Endothelial cell of umbilical vein (primary cell): ENCODE measurements at regions not wholly inside any gene's neighbourhood (a gene's known extent, or its start where the extent isn't known, plus 50 kb on each side); places are given as distances from the start of the nearest gene placed in this dataset.

Experiments
- BruUV-seq: library from RNA; stranded (reverse); fragments of 400-500 nt; replicated peaks from 2 replicates; lab custom pipeline; 2021; lab: Mats Ljungman, UMichigan
- CTCF ChIA-PET: fragments of 300-600, 350-600 bp; sonication (Branson Sonifier 250); formaldehyde crosslinking; loops from one replicate; lab custom pipeline; 2021; ENCODE audit warnings: antibody characterized with exemption, inconsistent platforms; lab: Charles Lee
- POLR2A ChIA-PET: fragments of 300-600, 350-600 bp; sonication (Branson Sonifier 250); formaldehyde crosslinking; loops from one replicate; lab custom pipeline; 2021; ENCODE audit warnings: antibody characterized with exemption, inconsistent platforms; lab: Charles Lee
- DNase-seq: peaks from one replicate; pipeline ENCODE4 v3.0.0-alpha.2; 2011; ENCODE audit warnings: low read depth, low spot score
- FAIRE-seq: peaks from 2 replicates; lab custom pipeline; 2011; peaks lifted over from hg19 to GRCh38; lab: Jason Lieb, UNC
- H2AFZ ChIP-seq: 2 replicates; pipeline ENCODE4 v1.6.0; 2012; ENCODE audit warnings: low read depth, low read length, control low read depth, inconsistent platforms
- H3K27ac ChIP-seq: 2 replicates; pipeline ENCODE4 v1.5.1; 2011; ENCODE audit warnings: low read depth, mild to moderate bottlenecking, control low read depth, low read length, moderate library complexity; ENCODE audit not compliant: insufficient read depth
- H3K27me3 ChIP-seq, 2 experiments: 2 replicates each; pipeline versions ENCODE4 v1.6.0 to v1.6.1; 2011; ENCODE audit warnings: low read length in 2 of 2, mixed read lengths in 1 of 2; ENCODE audit not compliant: control insufficient read depth in 2 of 2, insufficient read depth in 2 of 2
- H3K36me3 ChIP-seq, 2 experiments: 2 replicates in 1 of 2; 3 replicates in 1 of 2; pipeline ENCODE4 v1.5.1; 2011; ENCODE audit warnings: low read length in 2 of 2, mild to moderate bottlenecking in 1 of 2, moderate library complexity in 1 of 2; ENCODE audit not compliant: control insufficient read depth in 2 of 2, insufficient read depth in 2 of 2; ENCODE audit errors: extremely low read depth in 1 of 2
- H3K4me1 ChIP-seq: 3 replicates; pipeline ENCODE4 v1.5.1; 2011; ENCODE audit warnings: mild to moderate bottlenecking, low read length; ENCODE audit not compliant: control insufficient read depth, insufficient read depth; ENCODE audit errors: extremely low read depth
- H3K4me2 ChIP-seq: 2 replicates; pipeline ENCODE4 v1.6.1; 2011; ENCODE audit warnings: low read length, control low read depth, mixed read lengths; ENCODE audit not compliant: insufficient read depth
- H3K4me3 ChIP-seq, 3 experiments: fragments of 200-600 bp in 1 of 3; sonication (generic), shearing (Covaris generic) in 1 of 3; replicated peaks in 1 of 3; 2 replicates each; pipeline ENCODE4 v1.5.1; 2011 to 2016; ENCODE audit warnings: control low read depth in 3 of 3, low read length in 3 of 3, mild to moderate bottlenecking in 2 of 3, inconsistent platforms in 1 of 3, low read depth in 1 of 3, moderate library complexity in 1 of 3; ENCODE audit not compliant: insufficient read depth in 1 of 3
- H3K79me2 ChIP-seq: 2 replicates; pipeline ENCODE4 v1.6.0; 2012; ENCODE audit warnings: low read length, inconsistent platforms; ENCODE audit not compliant: control insufficient read depth, insufficient read depth
- H3K9ac ChIP-seq: replicated peaks from 2 replicates; pipeline ENCODE3; 2011; ENCODE audit warnings: low read length, control low read depth; ENCODE audit not compliant: insufficient read depth; ENCODE audit errors: extremely low read depth
- H3K9me1 ChIP-seq: replicated peaks from 3 replicates; pipeline ENCODE4 v1.6.0; 2011; ENCODE audit warnings: mild to moderate bottlenecking, low read length; ENCODE audit not compliant: control insufficient read depth, insufficient read depth; ENCODE audit errors: extremely low read depth
- H3K9me3 ChIP-seq: replicated peaks from 2 replicates; pipeline ENCODE4 v1.5.1; 2012; ENCODE audit warnings: low read length, inconsistent platforms; ENCODE audit not compliant: control insufficient read depth, insufficient read depth
- H4K20me1 ChIP-seq: replicated peaks from 2 replicates; pipeline ENCODE3; 2011; ENCODE audit warnings: mild to moderate bottlenecking, low read length; ENCODE audit not compliant: control insufficient read depth, insufficient read depth; ENCODE audit errors: extremely low read depth
- CTCF ChIP-seq, 2 donors: IDR thresholded peaks; 1 replicate in 1 of 2; 2 replicates in 1 of 2; pipeline ENCODE4 v1.5.1; 2011; ENCODE audit warnings: low read length in 2 of 2, mild to moderate bottlenecking in 2 of 2, moderate library complexity in 2 of 2, control low read depth in 1 of 2, inconsistent platforms in 1 of 2, low read depth in 1 of 2; ENCODE audit not compliant: insufficient read depth in 1 of 2; ENCODE audit errors: extremely low read depth in 1 of 2
- EZH2 ChIP-seq: IDR thresholded peaks from 2 replicates; pipeline ENCODE4 v1.6.1; 2012; ENCODE audit warnings: borderline replicate concordance, low read depth, mild to moderate bottlenecking, moderate library complexity, low read length, inconsistent platforms; ENCODE audit not compliant: severe bottlenecking
- FOS ChIP-seq: IDR thresholded peaks from 2 replicates; pipeline ENCODE4 v1.6.1; 2011; ENCODE audit warnings: mild to moderate bottlenecking, low read length, moderate library complexity, borderline replicate concordance; ENCODE audit not compliant: insufficient read depth
- GATA2 ChIP-seq: IDR thresholded peaks from 2 replicates; pipeline ENCODE4 v1.7.0; 2011; ENCODE audit warnings: low read depth, mild to moderate bottlenecking, moderate library complexity, mixed read lengths, low read length; ENCODE audit not compliant: insufficient read length, insufficient read depth
- JUN ChIP-seq: IDR thresholded peaks from 2 replicates; pipeline ENCODE4 v1.6.1; 2011; ENCODE audit warnings: borderline replicate concordance, low read depth; ENCODE audit not compliant: insufficient read length, insufficient read depth
- MAX ChIP-seq: IDR thresholded peaks from 2 replicates; pipeline ENCODE4 v1.6.1; 2011; ENCODE audit not compliant: insufficient read depth, insufficient read length
- MYC ChIP-seq: IDR thresholded peaks from one replicate; pipeline ENCODE4 v1.6.1; 2011; ENCODE audit warnings: mild to moderate bottlenecking, low read depth, low read length
- POLR2A ChIP-seq: IDR thresholded peaks from 2 replicates; pipeline ENCODE4 v1.6.1; 2012; ENCODE audit warnings: low read depth, mild to moderate bottlenecking, control low read depth, low read length
- POLR2AphosphoS5 ChIP-seq: IDR thresholded peaks from 2 replicates; pipeline ENCODE4 v1.6.1; 2012; ENCODE audit warnings: low read depth, mild to moderate bottlenecking, control low read depth, low read length, moderate library complexity; ENCODE audit not compliant: insufficient read depth
- dilution Hi-C: fragments of 300-500 bp; cut with MboI; formaldehyde crosslinking; loops from one replicate; pipeline ENCODE4 v1.15.0; 2019; ENCODE audit warnings: low sequenced_read_pairs; ENCODE audit not compliant: extremely low pct_ligation_motif_present
- intact Hi-C: fragments of 100-400 bp; cut with micrococcal nuclease; formaldehyde crosslinking; loops from one replicate; pipeline ENCODE4 v1.10.0; 2022

- no TSS peak for BruUV-seq
- no peak overlapping the region for H2AFZ ChIP-seq
- H3K4me3 ChIP-seq: no peak overlapping the region
- no peaks in the 10 kb centered on the region for H4K20me1 ChIP-seq
- ChIA-PET POLR2A (no interaction called here), CTCF (interaction anchor here (1.1 kb wide), 1 partner anchor 9 kb away, joined by 3 read pairs; no protein-coding TSS in a partner anchor)
- no peaks in the 10 kb centered on the region for H3K36me3 ChIP-seq
- H3K9ac ChIP-seq: no peak overlapping the region
- FAIRE-seq (no peak), DNase-seq (no peak)
- H3K9me1 ChIP-seq: no peaks in the 10 kb centered on the region
- no peaks in the 10 kb centered on the region for H3K27me3 ChIP-seq
- H3K4me1 ChIP-seq: peaks cover 13% of the 10 kb centered on the region
- H3K27ac ChIP-seq: no peak overlapping the region
- no peaks in the 10 kb centered on the region for H3K79me2 ChIP-seq
- no peaks in the 10 kb centered on the region for H3K9me3 ChIP-seq
- TF ChIP-seq FOS: no peak
- TF ChIP-seq CTCF (IDR thresholded peaks at IDR 0.05; ENCODE audit: extremely low read depth in 1 of 2, insufficient read depth in 1 of 2, low read depth in 1 of 2, low read length in 2 of 2): no peak
- TF ChIP-seq MAX: no peak
- no peak for TF ChIP-seq MYC
- no peak for TF ChIP-seq EZH2
- TF ChIP-seq GATA2: no peak
- no peak for TF ChIP-seq JUN
- no peak for TF ChIP-seq POLR2AphosphoS5
- TF ChIP-seq POLR2A: no peak
- intact Hi-C loops: no loop called here
- dilution Hi-C loops: no loop called here
- no peak overlapping the region for H3K4me2 ChIP-seq
Measured at GRCh38 chr18:28689588-28689987, 512.7 kb upstream of the CDH2 start.
